Endodermal cell (in vitro differentiated cells): ENCODE measurements at regions not wholly inside any gene's neighbourhood (a gene's known extent, or its start where the extent isn't known, plus 50 kb on each side); places are given as distances from the start of the nearest gene placed in this dataset.

ENCODE experiments used
- DNase-seq: peaks from one replicate; pipeline ENCODE4 v3.0.0-alpha.2; 2017
- H3K27ac ChIP-seq: 2 replicates; pipeline ENCODE4 v1.5.1; 2013; ENCODE audit warnings: mild to moderate bottlenecking, low read depth, low read length, moderate library complexity
- H3K27me3 ChIP-seq: 2 replicates; pipeline ENCODE4 v1.6.1; 2013; ENCODE audit warnings: mild to moderate bottlenecking, low read length, moderate library complexity; ENCODE audit not compliant: insufficient read depth, control insufficient read depth, poor library complexity, severe bottlenecking
- H3K36me3 ChIP-seq: 2 replicates; pipeline ENCODE4 v1.7.0; 2013; ENCODE audit warnings: mild to moderate bottlenecking, low read length, moderate library complexity; ENCODE audit not compliant: control insufficient read depth, insufficient read depth
- H3K4me1 ChIP-seq: one replicate; pipeline ENCODE4 v1.7.0; 2013; ENCODE audit warnings: low read length; ENCODE audit not compliant: control insufficient read depth, insufficient read depth
- H3K4me3 ChIP-seq: 2 replicates; pipeline ENCODE4 v1.5.1; 2013; ENCODE audit warnings: mild to moderate bottlenecking, low read length, moderate library complexity
- H3K9ac ChIP-seq: 2 replicates; pipeline ENCODE4 v1.6.1; 2013; ENCODE audit warnings: mild to moderate bottlenecking, low read length, moderate library complexity; ENCODE audit not compliant: poor library complexity, severe bottlenecking; ENCODE audit errors: extremely low read depth
- H3K9me3 ChIP-seq: 2 replicates; pipeline ENCODE4 v1.6.1; 2013; ENCODE audit warnings: mild to moderate bottlenecking, low read length, moderate library complexity; ENCODE audit not compliant: control insufficient read depth
- H3K27ac Mint-ChIP-seq: 2 replicates; pipeline ENCODE4 v1.8.0; 2020; ENCODE audit warnings: mixed read lengths
- H3K27me3 Mint-ChIP-seq: 2 replicates; pipeline ENCODE4 v1.8.0; 2021; ENCODE audit warnings: mild to moderate bottlenecking, mixed read lengths; ENCODE audit not compliant: insufficient read depth
- H3K36me3 Mint-ChIP-seq: 2 replicates; pipeline ENCODE4 v1.8.0; 2020; ENCODE audit warnings: low read depth, mixed read lengths
- H3K4me1 Mint-ChIP-seq: 2 replicates; pipeline ENCODE4 v1.8.0; 2020; ENCODE audit warnings: mixed read lengths
- H3K4me3 Mint-ChIP-seq: 2 replicates; pipeline ENCODE4 v1.8.0; 2020; ENCODE audit warnings: mild to moderate bottlenecking, moderate library complexity, mixed read lengths
- H3K9me3 Mint-ChIP-seq: 2 replicates; pipeline ENCODE4 v1.8.0; 2020; ENCODE audit warnings: mild to moderate bottlenecking, mixed read lengths
- CTCF ChIP-seq: fragments of 200-600 bp; sonication (generic); conservative IDR thresholded peaks from 2 replicates; pipeline ENCODE4 v1.5.0; 2021; ENCODE audit warnings: antibody characterized with exemption, mild to moderate bottlenecking
- WGBS, 2 experiments: methylation state at CpG; one replicate each; pipeline versions ENCODE4 v1.1.5 to v1.1.7; 2013; ENCODE audit warnings: missing lambda C conversion rate in 2 of 2, mixed read lengths in 1 of 2; ENCODE audit not compliant: insufficient coverage in 1 of 2, insufficient read length in 1 of 2; 5-methylcytosine and 5-hydroxymethylcytosine counted together

GRCh38 chr2:38233231-38233983 is 143.7 kb downstream of the ATL2 start:
- 95 to 96% methylated on average over 6 to 9 of the region's 9 CpGs for WGBS, 2 experiments
- Histone ChIP-seq H3K4me1 (no peaks in the 10 kb centered on the region), H3K9me3 (no peaks in the 10 kb centered on the region), H3K4me3 (no peak overlapping the region), H3K9ac (no peak overlapping the region), H3K27me3 (no peaks in the 10 kb centered on the region), H3K27ac (no peak overlapping the region), H3K36me3 (no peaks in the 10 kb centered on the region)
- Mint-ChIP-seq H3K27ac (no peak overlapping the region), H3K4me3 (no peak overlapping the region), H3K4me1 (no peaks in the 10 kb centered on the region), H3K9me3 (peaks cover 7% of the 10 kb centered on the region), H3K36me3 (no peaks in the 10 kb centered on the region), H3K27me3 (peaks cover 10% of the 10 kb centered on the region)
- TF ChIP-seq CTCF: peak; percentile 56
- DNase-seq: no peak

GRCh38 chr2:38232454-38232853 is 144.6 kb downstream of the ATL2 start:
- H3K27me3 Mint-ChIP-seq: peaks cover 13% of the 10 kb centered on the region
- 93 to 100% methylated on average over 1 of the region's 1 CpG for WGBS, 2 experiments
- no peak overlapping the region for H3K27ac ChIP-seq

GRCh38 chr2:38230756-38231155 is 146.3 kb downstream of the ATL2 start:
- Mint-ChIP-seq H3K4me3 (no peak overlapping the region), H3K27ac (no peak overlapping the region), H3K4me1 (no peaks in the 10 kb centered on the region), H3K9me3 (peaks cover 4% of the 10 kb centered on the region), H3K36me3 (no peaks in the 10 kb centered on the region), H3K27me3 (peaks cover 19% of the 10 kb centered on the region)
- H3K27me3 ChIP-seq: no peaks in the 10 kb centered on the region
- no peak overlapping the region for H3K27ac ChIP-seq
- H3K9ac ChIP-seq: no peak overlapping the region
- no peaks in the 10 kb centered on the region for H3K9me3 ChIP-seq
- 39 to 65% methylated on average over 3 of the region's 4 CpGs for WGBS, 2 experiments
- no peak for TF ChIP-seq CTCF
- no peak for DNase-seq
- H3K4me1 ChIP-seq: no peaks in the 10 kb centered on the region
- no peaks in the 10 kb centered on the region for H3K36me3 ChIP-seq
- H3K4me3 ChIP-seq: no peak overlapping the region

More at GRCh38 chr2:38232454-38232853, 144.6 kb downstream of the ATL2 start:
- Histone ChIP-seq H3K4me3 (no peak overlapping the region), H3K27me3 (no peaks in the 10 kb centered on the region), H3K4me1 (no peaks in the 10 kb centered on the region), H3K9me3 (no peaks in the 10 kb centered on the region), H3K36me3 (no peaks in the 10 kb centered on the region), H3K9ac (no peak overlapping the region)
- Mint-ChIP-seq H3K4me3 (no peak overlapping the region), H3K27ac (no peak overlapping the region), H3K36me3 (no peaks in the 10 kb centered on the region), H3K4me1 (no peaks in the 10 kb centered on the region), H3K9me3 (peaks cover 5% of the 10 kb centered on the region)
- no peak for DNase-seq
- TF ChIP-seq CTCF: no peak
